B cell (primary cell): ENCODE measurements at regions not wholly inside any gene's neighbourhood (a gene's known extent, or its start where the extent isn't known, plus 50 kb on each side); places are given as distances from the start of the nearest gene placed in this dataset.

Experiments
- CTCF ChIP-seq: fragments of 200-600 bp; IDR thresholded peaks from one replicate; pipeline ENCODE4 v1.8.0; 2022; ENCODE audit warnings: antibody characterized with exemption, mild to moderate bottlenecking
- EZH2 ChIP-seq: IDR thresholded peaks from 2 replicates; pipeline ENCODE4 v1.6.1; 2012; ENCODE audit warnings: borderline replicate concordance, low read depth, mild to moderate bottlenecking, moderate library complexity, low read length; ENCODE audit not compliant: insufficient read depth, poor library complexity, severe bottlenecking

DNA sequence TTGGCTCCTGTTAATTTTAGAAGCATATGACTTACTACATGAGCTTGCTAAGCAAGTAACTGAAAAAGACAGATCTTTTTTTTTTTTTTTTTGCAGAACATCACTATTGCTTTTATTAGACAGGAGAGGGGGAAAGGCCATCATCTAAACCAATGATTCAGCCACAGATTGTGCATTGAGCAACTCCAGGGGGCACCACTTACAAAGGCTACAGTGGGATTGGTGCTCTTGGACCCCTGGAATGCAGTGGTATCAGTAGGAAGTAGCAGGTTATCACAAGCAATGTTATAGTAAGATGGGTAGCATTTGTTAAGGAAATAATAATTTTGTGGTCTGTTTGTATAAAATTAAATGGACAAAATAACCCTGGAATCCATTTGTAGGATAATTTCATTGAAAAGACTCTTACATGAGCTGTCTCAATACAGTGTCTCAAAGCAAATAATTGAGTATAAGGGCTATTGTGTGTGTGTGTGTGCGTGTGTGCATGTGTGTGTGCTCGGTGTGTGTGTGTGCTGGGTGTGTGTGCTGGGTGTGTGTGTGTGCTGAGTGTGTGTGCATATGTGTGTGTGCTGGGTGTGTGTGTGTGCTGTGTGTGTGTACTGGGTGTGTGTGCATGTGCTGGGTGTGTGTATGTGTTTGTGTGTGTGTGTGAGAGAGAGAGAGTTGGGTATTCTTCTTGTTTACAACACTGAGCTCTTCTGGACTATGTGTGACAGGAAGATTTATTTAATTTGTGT is 296.3 kb downstream of the PCDH7 start:
- TF ChIP-seq CTCF (no peak), EZH2 (no peak)
